ENCODE measurements at regions not wholly inside any gene's neighbourhood (a gene's known extent, or its start where the extent isn't known, plus 50 kb on each side); places are given as distances from the start of the nearest gene placed in this dataset.

DNA sequence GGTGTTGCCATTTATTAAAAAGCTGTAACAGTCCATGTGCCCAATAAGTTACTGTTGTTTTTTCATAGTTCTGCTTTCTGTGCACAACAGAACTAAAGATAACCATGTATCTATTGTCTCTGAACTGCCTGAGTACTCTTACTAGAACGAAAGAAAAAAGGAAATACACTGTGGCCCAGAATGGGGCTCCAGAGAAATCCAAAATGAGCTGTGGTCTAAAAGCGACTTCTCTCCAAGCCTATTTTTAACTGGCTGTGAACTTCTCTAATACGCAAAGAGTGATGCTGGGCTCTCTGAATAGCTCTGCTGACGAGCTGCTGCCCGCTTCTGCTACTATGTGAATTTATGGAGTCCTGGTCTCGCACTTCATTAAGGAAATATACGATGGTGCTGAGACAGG, 56.2 kb upstream of the LPP start:
- TF ChIP-seq CTCF (tag by site-specific recombination; IDR thresholded peaks at IDR 0.05) (no peak), ZNF768 (tag by site-specific recombination; IDR thresholded peaks at IDR 0.05) (no peak), ZBTB49 (tag by site-specific recombination; IDR thresholded peaks at IDR 0.05; ENCODE audit: low read depth) (no peak), ZBTB8A (tag by site-specific recombination; IDR thresholded peaks at IDR 0.05) (no peak), ZFP37 (tag by site-specific recombination; IDR thresholded peaks at IDR 0.05) (no peak), ZNF274 (IDR thresholded peaks at IDR 0.05; ENCODE audit: low read length) (no peak), ZNF274 (tag by site-specific recombination; IDR thresholded peaks at IDR 0.05; ENCODE audit: borderline replicate concordance) (no peak), ZNF501 (tag by site-specific recombination; IDR thresholded peaks at IDR 0.05) (no peak)
- TF ChIP-seq, protein P1, sequence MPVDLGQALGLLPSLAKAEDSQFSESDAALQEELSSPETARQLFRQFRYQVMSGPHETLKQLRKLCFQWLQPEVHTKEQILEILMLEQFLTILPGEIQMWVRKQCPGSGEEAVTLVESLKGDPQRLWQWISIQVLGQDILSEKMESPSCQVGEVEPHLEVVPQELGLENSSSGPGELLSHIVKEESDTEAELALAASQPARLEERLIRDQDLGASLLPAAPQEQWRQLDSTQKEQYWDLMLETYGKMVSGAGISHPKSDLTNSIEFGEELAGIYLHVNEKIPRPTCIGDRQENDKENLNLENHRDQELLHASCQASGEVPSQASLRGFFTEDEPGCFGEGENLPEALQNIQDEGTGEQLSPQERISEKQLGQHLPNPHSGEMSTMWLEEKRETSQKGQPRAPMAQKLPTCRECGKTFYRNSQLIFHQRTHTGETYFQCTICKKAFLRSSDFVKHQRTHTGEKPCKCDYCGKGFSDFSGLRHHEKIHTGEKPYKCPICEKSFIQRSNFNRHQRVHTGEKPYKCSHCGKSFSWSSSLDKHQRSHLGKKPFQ (tag by site-specific recombination; IDR thresholded peaks at IDR 0.05) = no peak
- TF ChIP-seq, protein P2, sequence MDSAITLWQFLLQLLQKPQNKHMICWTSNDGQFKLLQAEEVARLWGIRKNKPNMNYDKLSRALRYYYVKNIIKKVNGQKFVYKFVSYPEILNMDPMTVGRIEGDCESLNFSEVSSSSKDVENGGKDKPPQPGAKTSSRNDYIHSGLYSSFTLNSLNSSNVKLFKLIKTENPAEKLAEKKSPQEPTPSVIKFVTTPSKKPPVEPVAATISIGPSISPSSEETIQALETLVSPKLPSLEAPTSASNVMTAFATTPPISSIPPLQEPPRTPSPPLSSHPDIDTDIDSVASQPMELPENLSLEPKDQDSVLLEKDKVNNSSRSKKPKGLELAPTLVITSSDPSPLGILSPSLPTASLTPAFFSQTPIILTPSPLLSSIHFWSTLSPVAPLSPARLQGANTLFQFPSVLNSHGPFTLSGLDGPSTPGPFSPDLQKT (IDR thresholded peaks at IDR 0.05; ENCODE audit: borderline replicate concordance, low read depth, low read length) = no peak

All from HEK293 (cell line).